ENCODE measurements at regions not wholly inside any gene's neighbourhood (a gene's known extent, or its start where the extent isn't known, plus 50 kb on each side); places are given as distances from the start of the nearest gene placed in this dataset.

GRCh38 chr13:86383151-86383550 lies 583.9 kb upstream of the SLITRK6 start:
- H3K4me2 ChIP-seq (ENCODE audit: low read depth, low read length), result no peak overlapping the region
- no peaks in the 10 kb centered on the region for H3K79me2 ChIP-seq (ENCODE audit: low read length)
- no peak overlapping the region for H2AFZ ChIP-seq (ENCODE audit: low read length)
- no peaks in the 10 kb centered on the region for H3K36me3 ChIP-seq (replicated peaks; ENCODE audit: insufficient read depth, low read length)
- TF ChIP-seq CTCF (IDR thresholded peaks at IDR 0.05; ENCODE audit: low read length) (no peak), EZH2 (optimal IDR thresholded peaks at IDR 0.05; ENCODE audit: low read depth, low read length) (no peak), EZH2phosphoT487 (IDR thresholded peaks at IDR 0.05; ENCODE audit: low read length) (no peak)
- no peaks in the 10 kb centered on the region for H3K27me3 ChIP-seq (replicated peaks; ENCODE audit: insufficient read depth, low read length)
- no peak for DNase-seq
- no peaks in the 10 kb centered on the region for H3K4me1 ChIP-seq (ENCODE audit: low read length)
- no peaks in the 10 kb centered on the region for H3F3A ChIP-seq (ENCODE audit: insufficient read depth, low read length)
- no peaks in the 10 kb centered on the region for H3K9me3 ChIP-seq (replicated peaks; ENCODE audit: insufficient read depth, low read length)
- no peak overlapping the region for H3K4me3 ChIP-seq (ENCODE audit: low read length)
- no peak overlapping the region for H3K9ac ChIP-seq (ENCODE audit: low read length)
- H3K27ac ChIP-seq (ENCODE audit: low read length), result no peak overlapping the region
- no peaks in the 10 kb centered on the region for H3K9me2 ChIP-seq (replicated peaks; ENCODE audit: insufficient read depth, low read length)
- no peaks in the 10 kb centered on the region for H4K20me1 ChIP-seq (ENCODE audit: insufficient read depth, low read length)

GRCh38 chr13:86383561-86383960 lies 584.3 kb upstream of the SLITRK6 start:
- Histone ChIP-seq H3F3A (ENCODE audit: insufficient read depth, low read length) (no peaks in the 10 kb centered on the region), H3K36me3 (replicated peaks; ENCODE audit: insufficient read depth, low read length) (no peaks in the 10 kb centered on the region), H3K4me2 (ENCODE audit: low read depth, low read length) (no peak overlapping the region), H3K9me3 (replicated peaks; ENCODE audit: insufficient read depth, low read length) (no peaks in the 10 kb centered on the region), H3K4me3 (ENCODE audit: low read length) (no peak overlapping the region), H3K4me1 (ENCODE audit: low read length) (no peaks in the 10 kb centered on the region), H3K9me2 (replicated peaks; ENCODE audit: insufficient read depth, low read length) (no peaks in the 10 kb centered on the region), H3K79me2 (ENCODE audit: low read length) (no peaks in the 10 kb centered on the region), H3K27ac (ENCODE audit: low read length) (no peak overlapping the region), H2AFZ (ENCODE audit: low read length) (no peak overlapping the region), H3K27me3 (replicated peaks; ENCODE audit: insufficient read depth, low read length) (no peaks in the 10 kb centered on the region), H3K9ac (ENCODE audit: low read length) (no peak overlapping the region), H4K20me1 (ENCODE audit: insufficient read depth, low read length) (no peaks in the 10 kb centered on the region)
- TF ChIP-seq EZH2 (optimal IDR thresholded peaks at IDR 0.05; ENCODE audit: low read depth, low read length) (no peak), EZH2phosphoT487 (IDR thresholded peaks at IDR 0.05; ENCODE audit: low read length) (no peak), CTCF (IDR thresholded peaks at IDR 0.05; ENCODE audit: low read length) (no peak)
- no peak for DNase-seq

GRCh38 chr13:86397635-86398034 lies 598.4 kb upstream of the SLITRK6 start:
- H3F3A ChIP-seq (ENCODE audit: insufficient read depth, low read length), result no peaks in the 10 kb centered on the region
- H2AFZ ChIP-seq (ENCODE audit: low read length), result no peak overlapping the region
- no peak for TF ChIP-seq EZH2phosphoT487 (IDR thresholded peaks at IDR 0.05; ENCODE audit: low read length)
- no peak for TF ChIP-seq CTCF (IDR thresholded peaks at IDR 0.05; ENCODE audit: low read length)
- TF ChIP-seq EZH2 (optimal IDR thresholded peaks at IDR 0.05; ENCODE audit: low read depth, low read length), result no peak
- H3K4me2 ChIP-seq (ENCODE audit: low read depth, low read length), result no peak overlapping the region
- no peaks in the 10 kb centered on the region for H3K4me1 ChIP-seq (ENCODE audit: low read length)
- H3K79me2 ChIP-seq (ENCODE audit: low read length), result no peaks in the 10 kb centered on the region
- no peaks in the 10 kb centered on the region for H3K9me3 ChIP-seq (replicated peaks; ENCODE audit: insufficient read depth, low read length)
- H3K27ac ChIP-seq (ENCODE audit: low read length), result no peak overlapping the region
- no peak overlapping the region for H3K9ac ChIP-seq (ENCODE audit: low read length)
- H4K20me1 ChIP-seq (ENCODE audit: insufficient read depth, low read length), result no peaks in the 10 kb centered on the region
- no peak overlapping the region for H3K4me3 ChIP-seq (ENCODE audit: low read length)
- H3K27me3 ChIP-seq (replicated peaks; ENCODE audit: insufficient read depth, low read length), result no peaks in the 10 kb centered on the region
- no peaks in the 10 kb centered on the region for H3K9me2 ChIP-seq (replicated peaks; ENCODE audit: insufficient read depth, low read length)
- H3K36me3 ChIP-seq (replicated peaks; ENCODE audit: insufficient read depth, low read length), result no peaks in the 10 kb centered on the region
- no peak for DNase-seq

Data from MM.1S (cell line).